ENCODE measurements at regions not wholly inside any gene's neighbourhood (a gene's known extent, or its start where the extent isn't known, plus 50 kb on each side); places are given as distances from the start of the nearest gene placed in this dataset.
A peak's percentile ranks its signal among the peaks of the same experiment; 100 is the strongest.
"Not testable (repeated sequence)": the region's sequence is repeated elsewhere in the genome, so short reads cannot be mapped to it uniquely, and the experiment has no call there.

GRCh38 chr4:49141955-49142354 lies 155.9 kb downstream of the CWH43 start:
- peaks cover 15% of the 10 kb centered on the region for H3K9me3 Mint-ChIP-seq (ENCODE audit: insufficient read depth)
- DNase-seq; H4K20me1 ChIP-seq (ENCODE audit: control insufficient read depth, insufficient read depth, low read length, poor library complexity, severe bottlenecking); H3K4me2 ChIP-seq (replicated peaks; ENCODE audit: low read depth, low read length, poor library complexity, severe bottlenecking); POLR2A ChIA-PET; H3K27me3 ChIP-seq (replicated peaks in 1 of 4; ENCODE audit: control extremely low read depth in 1 of 4, control insufficient read depth in 3 of 4, insufficient read depth in 4 of 4, low read length in 3 of 4); H3K4me3 ChIP-seq (ENCODE audit: control extremely low read depth in 1 of 5, extremely low read depth in 1 of 5, insufficient read depth in 1 of 5, low read depth in 2 of 5, low read length in 4 of 5); CTCF ChIA-PET; H3K4me1 ChIP-seq (ENCODE audit: control insufficient read depth in 2 of 2, insufficient read depth in 2 of 2, low read length in 2 of 2); H3K9ac ChIP-seq (ENCODE audit: low read length); H3K36me3 ChIP-seq (replicated peaks in 1 of 2; ENCODE audit: control extremely low read depth in 1 of 2, control insufficient read depth in 1 of 2, extremely low read depth in 1 of 2, insufficient read depth in 2 of 2, low read length in 1 of 2); H3K79me2 ChIP-seq (ENCODE audit: control insufficient read depth, insufficient read depth, low read length); ATAC-seq (ENCODE audit: low read depth); H3K27ac Mint-ChIP-seq; H3K27me3 Mint-ChIP-seq; H2AFZ ChIP-seq (ENCODE audit: insufficient read depth, low read depth, low read length, poor library complexity, severe bottlenecking); H3K4me1 Mint-ChIP-seq; H3K4me3 Mint-ChIP-seq; H3K27ac ChIP-seq (ENCODE audit: low read length in 2 of 2); intact Hi-C loops (cut with micrococcal nuclease): not testable (repeated sequence)
- H3K9me3 ChIP-seq (ENCODE audit: control extremely low read depth in 1 of 3, control insufficient read depth in 2 of 3, insufficient read depth in 1 of 3, low read length in 2 of 3): peaks cover 2 to 34% (median 15%) of the 10 kb centered on the region in 3 donors
- WGBS (ENCODE audit: insufficient coverage): 100% methylated on average over 1 of the region's 8 CpGs

DNA sequence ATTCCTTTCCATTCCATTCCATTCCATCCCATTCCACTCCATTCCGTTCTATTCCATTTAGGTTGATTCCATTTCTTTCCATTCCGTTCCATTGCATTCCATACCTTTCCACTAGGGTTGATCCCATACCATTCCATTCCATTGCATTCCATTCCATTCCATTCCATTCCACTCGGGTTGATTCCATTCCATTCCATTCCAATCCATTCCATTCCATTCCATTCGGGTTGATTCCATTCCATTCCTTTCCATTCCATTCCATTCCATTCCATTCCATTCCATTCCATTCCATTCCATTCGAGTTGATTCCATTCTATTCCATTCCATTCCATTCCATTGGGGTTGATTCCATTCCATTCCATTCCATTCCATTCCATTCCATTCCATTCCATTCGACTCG lies 161.1 kb downstream of the CWH43 start:
- H3K4me3 Mint-ChIP-seq; H3K4me2 ChIP-seq (replicated peaks; ENCODE audit: low read depth, low read length, poor library complexity, severe bottlenecking); H2AFZ ChIP-seq (ENCODE audit: insufficient read depth, low read depth, low read length, poor library complexity, severe bottlenecking); H3K36me3 ChIP-seq (replicated peaks in 1 of 2; ENCODE audit: control extremely low read depth in 1 of 2, control insufficient read depth in 1 of 2, extremely low read depth in 1 of 2, insufficient read depth in 2 of 2, low read length in 1 of 2); H3K27me3 ChIP-seq (replicated peaks in 1 of 4; ENCODE audit: control extremely low read depth in 1 of 4, control insufficient read depth in 3 of 4, insufficient read depth in 4 of 4, low read length in 3 of 4); DNase-seq; H3K79me2 ChIP-seq (ENCODE audit: control insufficient read depth, insufficient read depth, low read length); CTCF ChIA-PET; H3K9ac ChIP-seq (ENCODE audit: low read length); H3K27me3 Mint-ChIP-seq; ATAC-seq (ENCODE audit: low read depth); H4K20me1 ChIP-seq (ENCODE audit: control insufficient read depth, insufficient read depth, low read length, poor library complexity, severe bottlenecking); H3K4me1 Mint-ChIP-seq; intact Hi-C loops (cut with micrococcal nuclease); H3K4me1 ChIP-seq (ENCODE audit: control insufficient read depth in 2 of 2, insufficient read depth in 2 of 2, low read length in 2 of 2); POLR2A ChIA-PET; H3K27ac ChIP-seq (ENCODE audit: low read length in 2 of 2); H3K4me3 ChIP-seq (ENCODE audit: control extremely low read depth in 1 of 5, extremely low read depth in 1 of 5, insufficient read depth in 1 of 5, low read depth in 2 of 5, low read length in 4 of 5); H3K27ac Mint-ChIP-seq: not testable (repeated sequence)
- peaks cover 40% of the 10 kb centered on the region for H3K9me3 Mint-ChIP-seq (ENCODE audit: insufficient read depth)
- 77% methylated on average over 6 of the region's 7 CpGs for WGBS (ENCODE audit: insufficient coverage)
- H3K9me3 ChIP-seq (ENCODE audit: control extremely low read depth in 1 of 3, control insufficient read depth in 2 of 3, insufficient read depth in 1 of 3, low read length in 2 of 3): peaks cover 16 to 83% (median 28%) of the 10 kb centered on the region in 3 donors

DNA sequence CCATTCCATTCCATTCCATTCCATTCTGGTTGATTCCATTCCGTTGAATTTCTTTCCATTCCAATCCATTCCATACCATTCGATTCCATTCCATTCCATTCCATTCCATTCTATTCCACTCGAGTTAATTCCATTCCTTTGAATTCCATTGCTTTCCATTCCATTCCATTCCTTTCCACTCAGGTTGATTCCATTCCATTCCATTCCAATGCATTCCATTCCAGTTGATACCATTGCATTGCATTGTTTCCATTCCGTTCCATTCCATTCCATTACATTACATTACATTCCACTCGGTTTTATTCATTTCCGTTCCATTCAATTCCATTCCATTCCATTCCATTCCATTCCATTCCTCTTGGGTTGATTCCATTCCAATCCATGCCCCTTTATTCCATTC lies 161.5 kb downstream of the CWH43 start:
- POLR2A ChIA-PET; ATAC-seq (ENCODE audit: low read depth); H3K27me3 ChIP-seq (replicated peaks in 1 of 4; ENCODE audit: control extremely low read depth in 1 of 4, control insufficient read depth in 3 of 4, insufficient read depth in 4 of 4, low read length in 3 of 4); H3K27me3 Mint-ChIP-seq; H2AFZ ChIP-seq (ENCODE audit: insufficient read depth, low read depth, low read length, poor library complexity, severe bottlenecking); H3K4me3 ChIP-seq (ENCODE audit: control extremely low read depth in 1 of 5, extremely low read depth in 1 of 5, insufficient read depth in 1 of 5, low read depth in 2 of 5, low read length in 4 of 5); H3K4me3 Mint-ChIP-seq; H3K27ac Mint-ChIP-seq; H3K36me3 ChIP-seq (replicated peaks in 1 of 2; ENCODE audit: control extremely low read depth in 1 of 2, control insufficient read depth in 1 of 2, extremely low read depth in 1 of 2, insufficient read depth in 2 of 2, low read length in 1 of 2); H3K4me1 ChIP-seq (ENCODE audit: control insufficient read depth in 2 of 2, insufficient read depth in 2 of 2, low read length in 2 of 2); H3K79me2 ChIP-seq (ENCODE audit: control insufficient read depth, insufficient read depth, low read length); H3K4me1 Mint-ChIP-seq; H3K9ac ChIP-seq (ENCODE audit: low read length); H3K27ac ChIP-seq (ENCODE audit: low read length in 2 of 2); intact Hi-C loops (cut with micrococcal nuclease); CTCF ChIA-PET; H3K4me2 ChIP-seq (replicated peaks; ENCODE audit: low read depth, low read length, poor library complexity, severe bottlenecking); H4K20me1 ChIP-seq (ENCODE audit: control insufficient read depth, insufficient read depth, low read length, poor library complexity, severe bottlenecking): not testable (repeated sequence)
- DNase-seq: peak; percentile 3
- 67% methylated on average over 6 of the region's 6 CpGs for WGBS (ENCODE audit: insufficient coverage)
- peaks cover 16 to 87% (median 28%) of the 10 kb centered on the region in 3 donors for H3K9me3 ChIP-seq (ENCODE audit: control extremely low read depth in 1 of 3, control insufficient read depth in 2 of 3, insufficient read depth in 1 of 3, low read length in 2 of 3)
- H3K9me3 Mint-ChIP-seq (ENCODE audit: insufficient read depth): peaks cover 40% of the 10 kb centered on the region

DNA sequence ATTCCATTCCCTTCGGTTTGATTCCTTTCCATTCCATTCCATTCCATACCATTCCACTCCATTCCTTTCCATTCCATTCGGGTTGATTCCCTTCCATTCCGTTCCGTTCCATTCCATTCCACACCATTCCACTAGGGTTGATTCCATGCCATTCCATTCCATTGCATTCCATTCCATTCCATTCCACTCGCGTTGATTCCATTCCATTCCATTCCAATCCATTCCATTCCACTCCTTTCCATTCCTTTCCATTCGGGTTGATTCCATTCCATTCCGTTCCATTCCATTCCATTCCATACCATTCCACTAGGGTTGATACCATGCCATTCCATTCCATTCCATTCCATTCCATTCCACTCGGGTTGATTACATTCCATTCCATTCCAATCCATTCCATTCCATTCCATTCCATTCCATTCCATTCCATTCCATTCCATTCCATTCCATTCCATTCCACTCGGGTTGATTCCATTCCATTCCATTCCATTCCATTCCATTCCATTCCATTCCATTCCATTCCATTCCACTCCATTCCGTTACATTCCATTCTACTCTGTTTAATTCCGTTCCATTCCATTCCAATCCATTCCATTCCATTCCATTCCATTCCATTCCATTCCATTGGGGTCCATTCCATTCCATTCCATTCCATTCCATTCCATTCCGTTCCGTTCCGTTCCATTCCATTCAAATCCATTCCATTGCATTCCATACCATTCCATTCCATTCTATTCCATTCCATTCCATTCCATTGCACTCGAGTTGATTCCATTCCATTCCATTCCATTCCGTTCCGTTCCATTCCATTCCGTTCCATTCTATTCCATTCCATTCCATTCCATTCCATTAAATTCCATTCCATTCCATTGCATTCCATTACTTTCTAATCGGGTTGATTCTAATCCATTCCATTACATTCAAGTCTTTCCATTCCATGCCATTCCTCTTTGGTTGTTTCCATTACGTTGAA lies 163.2 kb downstream of the CWH43 start:
- H3K4me3 ChIP-seq (ENCODE audit: control extremely low read depth in 1 of 5, extremely low read depth in 1 of 5, insufficient read depth in 1 of 5, low read depth in 2 of 5, low read length in 4 of 5); POLR2A ChIA-PET; H2AFZ ChIP-seq (ENCODE audit: insufficient read depth, low read depth, low read length, poor library complexity, severe bottlenecking); H3K27ac Mint-ChIP-seq; CTCF ChIA-PET; H3K4me1 Mint-ChIP-seq; H3K27ac ChIP-seq (ENCODE audit: low read length in 2 of 2); H3K9ac ChIP-seq (ENCODE audit: low read length); H3K4me1 ChIP-seq (ENCODE audit: control insufficient read depth in 2 of 2, insufficient read depth in 2 of 2, low read length in 2 of 2); H3K4me2 ChIP-seq (replicated peaks; ENCODE audit: low read depth, low read length, poor library complexity, severe bottlenecking); H3K36me3 ChIP-seq (replicated peaks in 1 of 2; ENCODE audit: control extremely low read depth in 1 of 2, control insufficient read depth in 1 of 2, extremely low read depth in 1 of 2, insufficient read depth in 2 of 2, low read length in 1 of 2); H3K4me3 Mint-ChIP-seq; intact Hi-C loops (cut with micrococcal nuclease); H3K27me3 ChIP-seq (replicated peaks in 1 of 4; ENCODE audit: control extremely low read depth in 1 of 4, control insufficient read depth in 3 of 4, insufficient read depth in 4 of 4, low read length in 3 of 4); H4K20me1 ChIP-seq (ENCODE audit: control insufficient read depth, insufficient read depth, low read length, poor library complexity, severe bottlenecking); H3K79me2 ChIP-seq (ENCODE audit: control insufficient read depth, insufficient read depth, low read length); H3K27me3 Mint-ChIP-seq: not testable (repeated sequence)
- peak; percentile 71 for ATAC-seq (ENCODE audit: low read depth)
- H3K9me3 ChIP-seq (ENCODE audit: control extremely low read depth in 1 of 3, control insufficient read depth in 2 of 3, insufficient read depth in 1 of 3, low read length in 2 of 3): peaks cover 17 to 95% (median 34%) of the 10 kb centered on the region in 3 donors
- H3K9me3 Mint-ChIP-seq (ENCODE audit: insufficient read depth): peaks cover 44% of the 10 kb centered on the region
- 64% methylated on average over 21 of the region's 21 CpGs for WGBS (ENCODE audit: insufficient coverage)
- peak; percentile 70 for DNase-seq
